ENCODE measurements at regions not wholly inside any gene's neighbourhood (a gene's known extent, or its start where the extent isn't known, plus 50 kb on each side); places are given as distances from the start of the nearest gene placed in this dataset.

- no peak for DNase-seq
Measured at GRCh38 chr22:44589831-44590230, 91.8 kb upstream of the RTL6 start.

GRCh38 chr22:44588348-44588747 is 90.3 kb upstream of the RTL6 start:
- no peak for DNase-seq

GRCh38 chr22:44587737-44588310 is 89.8 kb upstream of the RTL6 start:
- no peak for DNase-seq

DNA sequence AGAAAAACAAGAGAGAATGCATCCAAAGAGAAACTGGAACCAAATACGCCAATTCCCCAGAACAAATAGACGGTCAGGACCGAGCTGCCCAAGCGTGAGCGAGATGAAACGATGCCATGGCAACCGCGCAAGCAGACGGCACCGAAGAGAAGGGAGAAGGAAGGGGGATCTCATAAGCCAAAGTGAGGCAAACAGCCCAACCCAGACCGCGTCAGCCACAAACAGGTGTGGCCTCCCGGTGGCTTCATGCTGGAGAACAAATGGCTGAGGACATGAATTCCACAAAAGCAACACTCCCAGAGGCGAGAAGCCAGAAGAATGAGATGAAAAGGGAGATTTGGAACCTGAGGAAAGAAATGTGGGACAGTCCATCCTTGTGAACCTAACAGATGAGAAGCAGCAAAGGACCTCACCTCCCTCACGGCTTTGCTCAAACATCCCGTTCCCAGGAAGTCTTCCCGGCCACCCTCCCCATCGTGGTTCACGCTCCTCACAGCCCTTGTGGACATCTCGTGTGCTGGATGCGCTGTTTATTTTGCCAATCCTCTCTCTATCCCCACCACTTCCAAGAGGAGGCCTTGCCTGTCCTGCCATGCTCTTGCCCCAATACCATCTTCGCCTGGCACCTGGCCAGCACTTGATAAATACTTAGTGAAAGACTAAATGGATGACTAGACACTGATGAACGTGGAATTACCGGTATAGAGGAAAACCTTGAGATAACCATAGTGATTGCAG is 89.1 kb upstream of the RTL6 start:
- DNase-seq = peak; percentile 17

- DNase-seq = no peak
Measured at GRCh38 chr22:44586351-44586990, 88.4 kb upstream of the RTL6 start.

DNA sequence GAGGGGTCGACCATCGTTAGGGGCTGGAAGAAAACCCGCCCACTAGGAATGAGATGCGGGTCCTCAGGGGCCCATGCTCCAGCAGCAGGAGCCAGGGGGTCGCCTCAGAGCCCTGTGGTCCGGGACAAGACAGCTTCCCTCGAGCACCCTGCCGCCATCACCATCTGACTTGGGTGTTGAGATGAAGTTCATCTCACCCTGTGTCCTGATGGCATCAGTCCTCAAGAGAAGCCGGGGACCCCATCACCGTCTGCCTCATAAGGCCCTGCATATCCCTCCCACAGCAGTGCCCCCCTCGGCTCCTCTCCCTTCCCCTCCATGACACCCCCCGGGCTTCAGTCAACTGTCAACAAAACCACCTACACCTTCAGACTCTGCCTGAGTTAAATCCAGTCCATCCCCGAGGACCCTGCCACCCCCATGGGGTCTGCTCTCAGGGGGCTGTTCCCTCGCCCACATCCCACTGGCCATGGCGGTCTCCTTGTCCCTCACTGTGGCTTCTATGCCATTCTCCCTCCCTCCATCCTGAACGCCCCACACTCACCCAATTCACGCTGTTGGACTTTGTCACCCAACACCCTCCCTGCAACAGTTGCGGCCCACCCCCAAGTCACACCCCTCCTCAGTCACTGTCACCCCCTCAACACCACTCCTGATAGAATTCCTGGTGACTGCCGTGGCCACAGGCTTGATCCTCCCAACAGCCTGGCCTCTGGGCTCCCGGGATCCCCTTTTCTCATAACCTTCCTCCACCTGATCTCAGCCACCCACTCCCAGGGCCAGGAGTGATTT is 87.7 kb upstream of the RTL6 start:
- DNase-seq = no peak

DNA sequence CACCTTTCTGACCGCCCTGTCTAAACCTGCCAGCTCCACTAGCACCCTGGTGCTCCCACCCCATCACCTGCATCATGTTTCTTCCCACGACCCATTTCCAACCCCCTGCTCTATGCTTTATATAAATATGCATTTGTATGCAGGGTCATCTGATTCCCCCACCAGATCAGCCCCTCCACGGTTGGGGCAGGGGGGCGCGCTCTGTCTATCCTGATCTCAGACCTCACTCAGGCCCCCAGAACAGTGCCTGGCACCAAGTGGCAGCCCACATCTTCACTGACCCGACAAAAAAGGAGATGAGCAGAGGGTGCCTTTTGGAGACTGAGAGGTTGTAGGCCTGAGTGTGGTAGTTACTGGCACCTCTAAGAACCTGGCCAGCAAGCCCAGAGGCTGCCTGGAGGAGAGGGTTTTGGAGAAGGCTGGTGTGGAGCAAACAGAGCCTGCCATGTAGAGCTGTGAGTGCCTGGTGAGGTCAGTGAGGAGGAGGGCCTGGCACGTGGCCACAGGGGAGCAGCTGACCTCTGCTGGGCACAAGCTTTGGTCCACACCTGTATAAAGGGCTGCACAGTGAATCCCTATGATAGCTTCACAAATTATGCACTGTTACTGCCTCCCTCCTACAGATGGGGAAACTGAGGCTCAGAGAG is 86.3 kb upstream of the RTL6 start:
- DNase-seq = no peak

DNA sequence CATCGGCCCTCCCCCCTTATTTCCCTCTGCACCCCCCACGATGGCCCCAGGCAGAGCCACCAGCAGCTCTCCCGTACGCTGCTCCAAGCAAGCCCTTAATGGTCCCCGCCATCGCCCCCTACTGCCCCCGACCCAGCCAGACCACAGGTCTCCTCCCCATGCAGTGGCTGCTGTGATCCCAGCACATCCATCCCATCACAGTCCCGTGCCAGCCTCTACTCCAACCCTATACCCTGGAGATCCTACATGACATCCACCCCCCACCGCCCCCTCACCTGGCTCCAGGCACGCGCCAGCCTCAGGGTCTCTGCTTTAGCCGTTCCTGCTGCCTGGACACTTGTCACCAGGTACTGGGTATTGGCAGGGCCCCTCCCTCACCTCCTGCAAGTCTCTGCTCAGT is 85.8 kb upstream of the RTL6 start:
- DNase-seq = no peak

DNA sequence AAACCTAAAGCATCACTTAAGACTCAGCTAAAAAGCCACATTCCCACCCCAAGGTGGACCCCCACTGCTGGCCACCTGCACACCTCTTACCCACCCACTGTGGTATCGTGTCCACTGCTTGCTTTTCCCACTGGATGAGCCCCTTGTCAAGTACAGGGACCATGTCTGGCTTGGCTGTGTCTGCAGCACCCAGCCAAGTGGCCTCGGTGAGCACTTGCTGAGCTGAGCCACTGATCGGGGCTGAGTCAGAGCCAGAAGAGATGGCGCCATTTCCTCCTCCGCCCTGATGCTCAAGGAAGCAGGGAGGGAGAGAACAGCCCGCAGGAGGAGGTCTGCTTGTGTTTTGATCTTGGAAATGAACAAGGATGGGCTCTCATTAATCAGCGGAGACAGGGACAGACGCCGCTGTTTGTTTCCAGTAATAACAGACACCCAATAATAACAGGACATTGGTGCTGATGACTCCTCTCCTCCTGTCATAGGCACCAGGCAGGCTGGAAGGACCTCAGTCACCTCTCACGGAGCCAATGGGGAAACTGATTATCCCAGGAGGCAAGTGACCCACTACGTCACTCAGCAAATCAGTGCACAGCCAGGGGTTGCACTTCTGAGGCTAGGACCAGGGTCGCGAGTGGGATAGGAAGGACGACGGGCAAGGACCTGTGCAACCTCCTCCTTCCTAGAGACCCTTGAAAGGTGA is 85.2 kb upstream of the RTL6 start:
- DNase-seq = no peak

- no peak for DNase-seq
Measured at GRCh38 chr22:44582016-44582415, 84.0 kb upstream of the RTL6 start.

DNA sequence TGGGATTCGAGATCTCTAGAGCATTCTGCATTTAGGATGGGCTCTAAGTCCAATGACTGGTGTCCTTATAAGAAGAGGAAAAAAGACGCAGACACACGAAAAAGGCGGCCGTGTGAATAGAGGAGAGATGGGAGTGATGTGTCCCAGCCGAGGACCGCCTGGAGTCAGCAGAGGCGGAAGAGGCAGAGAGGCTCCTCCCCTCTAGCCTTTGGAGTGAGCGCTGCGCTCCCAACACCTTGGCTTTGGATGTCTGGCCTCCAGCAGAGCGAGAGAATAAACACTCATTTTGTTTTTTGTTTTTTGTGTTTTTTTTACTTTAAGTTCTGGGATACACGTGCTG is 83.0 kb upstream of the RTL6 start:
- no peak for DNase-seq

- DNase-seq = no peak
Measured at GRCh38 chr22:44580176-44581095, 82.4 kb upstream of the RTL6 start.

DNA sequence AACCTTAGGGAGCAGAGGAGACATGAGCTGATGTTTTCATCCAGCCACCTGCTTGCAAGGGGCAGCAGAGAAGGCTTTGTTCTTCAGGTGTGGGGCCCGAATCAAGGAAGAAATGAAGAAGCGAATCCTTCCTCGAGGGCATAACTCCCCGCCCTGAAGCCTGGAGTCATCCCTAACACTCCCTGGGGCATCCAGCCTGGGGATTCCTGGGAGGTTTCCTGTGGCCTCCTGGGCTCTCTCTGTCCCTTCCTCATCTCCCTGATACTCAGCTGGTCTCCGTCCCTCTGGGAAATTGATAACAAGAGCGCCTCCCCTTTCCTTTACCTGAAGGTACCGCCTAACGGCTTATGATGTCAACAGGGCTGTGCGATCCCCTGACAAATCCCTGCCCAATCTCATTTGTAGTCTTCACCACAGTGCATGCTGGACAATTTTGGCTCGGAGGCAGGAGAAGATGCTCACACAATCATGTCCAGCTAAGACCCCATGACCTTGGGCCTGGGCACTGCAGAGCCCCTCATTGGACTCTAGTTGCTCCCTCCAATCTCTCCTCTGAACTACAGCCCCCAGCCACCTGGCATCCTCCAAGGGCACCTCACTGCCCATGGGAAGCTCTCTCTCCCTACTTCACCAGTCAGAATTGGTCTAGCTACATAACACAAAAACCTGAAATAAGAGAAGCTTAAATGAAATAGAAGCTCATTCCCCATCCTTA is 80.6 kb upstream of the RTL6 start:
- DNase-seq = no peak

DNA sequence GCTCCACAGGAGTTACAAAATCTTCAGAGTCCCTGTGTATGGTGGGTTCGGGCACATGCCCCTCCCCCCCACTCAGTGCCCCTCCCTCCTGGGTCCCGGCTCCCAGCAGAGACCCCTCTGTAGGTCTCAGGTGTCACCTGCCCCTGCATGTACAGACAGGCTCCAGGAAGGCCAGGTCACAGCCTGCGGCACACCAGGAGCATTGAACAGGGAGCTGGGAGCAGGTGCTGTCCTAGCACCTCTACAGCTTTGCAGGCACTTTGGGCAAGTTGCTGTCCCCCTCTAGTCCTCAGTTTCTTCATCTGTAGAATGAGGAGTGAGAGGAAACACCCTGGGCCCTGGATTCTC is 80.1 kb upstream of the RTL6 start:
- no peak for DNase-seq

- no peak for DNase-seq
Measured at GRCh38 chr22:44577391-44578109, 79.5 kb upstream of the RTL6 start.

DNA sequence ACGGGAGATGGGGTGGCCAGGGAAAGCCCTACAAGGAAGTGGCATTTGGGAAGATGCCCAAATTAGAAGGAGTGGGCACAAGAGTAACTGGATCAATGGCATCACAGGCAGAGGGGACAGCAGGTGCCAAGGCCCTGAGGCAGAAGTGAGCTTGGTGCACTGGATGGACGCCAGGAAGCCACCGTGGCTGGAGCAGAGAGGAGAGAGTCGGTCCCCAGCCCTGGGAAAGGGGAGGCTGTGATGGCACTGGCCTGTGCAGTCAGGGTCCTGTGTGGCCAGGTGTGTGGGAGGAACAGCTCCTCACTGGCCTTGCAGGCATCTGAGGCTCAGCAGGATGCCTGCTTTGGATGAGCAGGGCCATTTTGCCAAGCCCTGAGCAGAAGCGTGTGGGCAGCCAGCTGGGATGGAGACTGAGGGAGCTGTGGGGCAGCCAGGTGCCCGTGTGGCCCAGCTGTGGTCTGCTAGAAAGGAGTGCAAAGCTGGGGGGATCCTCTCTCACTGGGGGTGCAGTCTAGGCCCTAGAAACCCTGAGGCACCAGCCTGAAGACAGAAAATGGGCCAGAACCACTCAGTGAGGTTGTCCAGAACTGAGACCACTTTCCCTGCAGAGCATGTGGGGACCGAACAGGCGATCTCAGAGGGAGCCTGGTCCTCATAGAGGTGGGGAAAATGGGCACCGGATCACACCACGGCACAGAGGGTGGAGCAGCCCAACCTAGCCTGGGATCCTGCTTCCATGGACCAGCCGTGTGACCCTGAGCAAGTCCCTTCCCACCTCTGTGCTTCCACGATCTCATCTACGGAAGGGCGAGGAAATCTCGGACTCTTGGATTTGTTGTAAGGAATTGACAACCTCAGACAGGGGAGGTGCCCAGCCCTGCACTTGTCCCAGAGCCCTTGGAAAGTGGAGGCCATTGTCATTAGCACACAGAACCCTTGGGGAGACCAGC is 78.6 kb upstream of the RTL6 start:
- no peak for DNase-seq

GRCh38 chr22:44575381-44576268 is 77.6 kb upstream of the RTL6 start:
- DNase-seq = no peak

All from NCI-H774 (cell line).